Choroid plexus epithelial cell (primary cell): ENCODE measurements at regions not wholly inside any gene's neighbourhood (a gene's known extent, or its start where the extent isn't known, plus 50 kb on each side); places are given as distances from the start of the nearest gene placed in this dataset.

Source experiments
- DNase-seq: peaks from one replicate; pipeline ENCODE4 v3.0.0-alpha.2; 2010; ENCODE audit warnings: low read depth
- H3K4me3 ChIP-seq: 2 replicates; pipeline ENCODE4 v1.5.1; 2011; ENCODE audit warnings: low read depth, mild to moderate bottlenecking, control low read depth, low read length, moderate library complexity
- TF ChIP-seq, protein P1 (sequence below): conservative IDR thresholded peaks from 2 replicates; pipeline ENCODE4 v1.5.1; 2011; ENCODE audit warnings: low read depth, mild to moderate bottlenecking, control low read depth, inconsistent platforms, low read length, moderate library complexity

GRCh38 chr5:168085261-168086031, 206.0 kb upstream of the WWC1 start:
- H3K4me3 ChIP-seq = no peak overlapping the region
- no peak for DNase-seq
- TF ChIP-seq, protein P1, sequence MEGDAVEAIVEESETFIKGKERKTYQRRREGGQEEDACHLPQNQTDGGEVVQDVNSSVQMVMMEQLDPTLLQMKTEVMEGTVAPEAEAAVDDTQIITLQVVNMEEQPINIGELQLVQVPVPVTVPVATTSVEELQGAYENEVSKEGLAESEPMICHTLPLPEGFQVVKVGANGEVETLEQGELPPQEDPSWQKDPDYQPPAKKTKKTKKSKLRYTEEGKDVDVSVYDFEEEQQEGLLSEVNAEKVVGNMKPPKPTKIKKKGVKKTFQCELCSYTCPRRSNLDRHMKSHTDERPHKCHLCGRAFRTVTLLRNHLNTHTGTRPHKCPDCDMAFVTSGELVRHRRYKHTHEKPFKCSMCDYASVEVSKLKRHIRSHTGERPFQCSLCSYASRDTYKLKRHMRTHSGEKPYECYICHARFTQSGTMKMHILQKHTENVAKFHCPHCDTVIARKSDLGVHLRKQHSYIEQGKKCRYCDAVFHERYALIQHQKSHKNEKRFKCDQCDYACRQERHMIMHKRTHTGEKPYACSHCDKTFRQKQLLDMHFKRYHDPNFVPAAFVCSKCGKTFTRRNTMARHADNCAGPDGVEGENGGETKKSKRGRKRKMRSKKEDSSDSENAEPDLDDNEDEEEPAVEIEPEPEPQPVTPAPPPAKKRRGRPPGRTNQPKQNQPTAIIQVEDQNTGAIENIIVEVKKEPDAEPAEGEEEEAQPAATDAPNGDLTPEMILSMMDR = no peak

DNA sequence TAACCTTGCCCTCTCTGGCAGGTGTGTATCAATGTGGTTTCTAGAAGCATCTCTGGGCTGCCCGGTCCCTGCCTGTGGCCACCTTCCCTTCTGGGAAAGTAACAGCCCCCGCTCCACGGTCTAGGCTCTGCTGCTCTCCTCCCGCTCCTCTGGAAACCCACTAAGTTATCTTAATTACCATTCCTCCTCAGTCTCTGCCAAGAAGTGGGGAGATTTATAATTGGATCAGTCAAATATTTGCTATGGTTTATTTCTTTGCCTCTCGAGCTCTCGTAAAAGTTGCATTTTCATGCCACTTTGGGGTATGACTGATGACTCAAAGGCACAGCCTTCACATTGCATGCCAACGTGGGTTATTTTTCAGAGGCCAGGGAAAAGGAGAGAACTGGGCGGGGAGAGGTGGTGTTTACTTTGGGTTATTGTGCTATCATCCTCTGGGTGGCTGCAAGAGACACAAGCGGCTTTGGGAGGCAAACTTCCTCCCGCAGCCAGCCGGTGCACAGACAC, 205.3 kb upstream of the WWC1 start:
- TF ChIP-seq, protein P1 = no peak
- no peak for DNase-seq

DNA sequence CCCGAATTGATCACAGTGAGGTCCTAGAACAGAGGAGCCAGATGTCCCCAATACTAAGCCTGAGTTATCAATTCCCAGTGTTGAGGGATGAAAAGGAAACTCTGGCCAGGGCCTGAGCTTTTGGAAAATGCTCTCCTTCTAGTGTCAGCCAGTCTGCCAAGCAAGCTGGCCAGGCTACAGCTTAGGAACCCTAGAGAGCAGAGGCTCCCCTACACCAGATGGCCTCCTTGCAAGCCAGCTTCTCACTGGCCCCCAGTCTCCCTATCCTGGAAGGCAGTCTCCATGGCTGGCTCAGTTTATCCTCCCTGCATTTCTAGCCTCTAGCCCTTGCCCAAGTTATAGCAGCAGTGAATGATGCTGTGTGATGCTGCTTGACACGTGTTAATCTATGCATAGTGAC, 204.7 kb upstream of the WWC1 start:
- no peak for DNase-seq
- H3K4me3 ChIP-seq = no peak overlapping the region
- TF ChIP-seq, protein P1 = no peak

More for the DNA sequence above, 205.3 kb upstream of the WWC1 start:
- H3K4me3 ChIP-seq = no peak overlapping the region

- DNase-seq = no peak
- TF ChIP-seq, protein P1 = no peak
- no peak overlapping the region for H3K4me3 ChIP-seq
Measured at GRCh38 chr5:168088410-168089173, 202.9 kb upstream of the WWC1 start.

GRCh38 chr5:168089201-168089887, 202.1 kb upstream of the WWC1 start:
- H3K4me3 ChIP-seq = no peak overlapping the region
- TF ChIP-seq, protein P1 = no peak
- DNase-seq = no peak

GRCh38 chr5:168092209-168093185, 198.9 kb upstream of the WWC1 start:
- TF ChIP-seq, protein P1 = no peak
- DNase-seq = no peak
- no peak overlapping the region for H3K4me3 ChIP-seq
